Epithelial cell of prostate (primary cell): ENCODE measurements at regions not wholly inside any gene's neighbourhood (a gene's known extent, or its start where the extent isn't known, plus 50 kb on each side); places are given as distances from the start of the nearest gene placed in this dataset.
"Not testable (repeated sequence)": the region's sequence is repeated elsewhere in the genome, so short reads cannot be mapped to it uniquely, and the experiment has no call there.

Experiments
- DNase-seq: peaks from one replicate; pipeline ENCODE4 v3.0.0-alpha.2; 2011; ENCODE audit warnings: low read depth, low spot score
- H3K27ac ChIP-seq: fragments of 450-650 bp; 2 replicates; pipeline ENCODE4 v1.5.1; 2017; ENCODE audit warnings: mild to moderate bottlenecking

GRCh38 chr1:95572962-95573361 is 339.0 kb downstream of the RWDD3 start:
- no peak for DNase-seq
- H3K27ac ChIP-seq, result no peak overlapping the region

- H3K27ac ChIP-seq, result no peak overlapping the region
- no peak for DNase-seq
These were observed 341.3 kb downstream of the RWDD3 start for GRCh38 chr1:95575291-95575690.

GRCh38 chr1:95578462-95578861 is 344.5 kb downstream of the RWDD3 start:
- H3K27ac ChIP-seq, result no peak overlapping the region
- DNase-seq, result peak; percentile 8

GRCh38 chr1:95582191-95582590 is 348.2 kb downstream of the RWDD3 start:
- H3K27ac ChIP-seq, result no peak overlapping the region
- DNase-seq, result no peak

GRCh38 chr1:95582746-95583145 is 348.7 kb downstream of the RWDD3 start:
- no peak overlapping the region for H3K27ac ChIP-seq
- no peak for DNase-seq

GRCh38 chr1:95583661-95584210 is 349.7 kb downstream of the RWDD3 start:
- DNase-seq, result no peak
- no peak overlapping the region for H3K27ac ChIP-seq

- no peak overlapping the region for H3K27ac ChIP-seq
- DNase-seq, result peak; percentile 27
These were observed 350.3 kb downstream of the RWDD3 start for GRCh38 chr1:95584315-95584714.

GRCh38 chr1:95604771-95605170 is 370.8 kb downstream of the RWDD3 start:
- no peak overlapping the region for H3K27ac ChIP-seq
- no peak for DNase-seq

- no peak overlapping the region for H3K27ac ChIP-seq
These were observed 380.2 kb downstream of the RWDD3 start for GRCh38 chr1:95614197-95614596.

GRCh38 chr1:95615421-95615820 is 381.4 kb downstream of the RWDD3 start:
- H3K27ac ChIP-seq, result no peak overlapping the region
- no peak for DNase-seq

More at GRCh38 chr1:95614197-95614596, 380.2 kb downstream of the RWDD3 start:
- DNase-seq, result no peak

- no peak for DNase-seq
- no peak overlapping the region for H3K27ac ChIP-seq
These were observed 386.1 kb downstream of the RWDD3 start for GRCh38 chr1:95620076-95620475.

GRCh38 chr1:95622609-95623008 is 388.6 kb downstream of the RWDD3 start:
- no peak for DNase-seq
- no peak overlapping the region for H3K27ac ChIP-seq

- no peak overlapping the region for H3K27ac ChIP-seq
- DNase-seq, result no peak
These were observed 391.2 kb downstream of the RWDD3 start for GRCh38 chr1:95625224-95625623.

- no peak overlapping the region for H3K27ac ChIP-seq
- no peak for DNase-seq
These were observed 393.2 kb downstream of the RWDD3 start for GRCh38 chr1:95627244-95627643.

- no peak overlapping the region for H3K27ac ChIP-seq
- no peak for DNase-seq
These were observed 397.7 kb downstream of the RWDD3 start for GRCh38 chr1:95631695-95632094.

GRCh38 chr1:95635811-95636210 is 401.8 kb downstream of the RWDD3 start:
- no peak for DNase-seq
- no peak overlapping the region for H3K27ac ChIP-seq

GRCh38 chr1:95636897-95637296 is 402.9 kb downstream of the RWDD3 start:
- DNase-seq, result no peak
- no peak overlapping the region for H3K27ac ChIP-seq

GRCh38 chr1:95640746-95641145 is 406.7 kb downstream of the RWDD3 start:
- DNase-seq, result no peak
- no peak overlapping the region for H3K27ac ChIP-seq

GRCh38 chr1:95641386-95641785 is 407.4 kb downstream of the RWDD3 start:
- no peak for DNase-seq
- no peak overlapping the region for H3K27ac ChIP-seq

- no peak for DNase-seq
- H3K27ac ChIP-seq, result no peak overlapping the region
These were observed 408.0 kb downstream of the RWDD3 start for GRCh38 chr1:95642035-95642434.

GRCh38 chr1:95643071-95643470 is 409.1 kb downstream of the RWDD3 start:
- no peak overlapping the region for H3K27ac ChIP-seq
- DNase-seq, result no peak

GRCh38 chr1:95645126-95645525 is 411.1 kb downstream of the RWDD3 start:
- not testable (repeated sequence) for DNase-seq, H3K27ac ChIP-seq

- peak overlapping the region; percentile 37 for H3K27ac ChIP-seq
- DNase-seq, result peak; percentile 63
These were observed 416.6 kb downstream of the RWDD3 start for GRCh38 chr1:95650631-95651030.
